Liver (tissue), 3 donors: ENCODE measurements at regions not wholly inside any gene's neighbourhood (a gene's known extent, or its start where the extent isn't known, plus 50 kb on each side); places are given as distances from the start of the nearest gene placed in this dataset.

Source experiments
- ATF3 ChIP-seq: IDR thresholded peaks from 2 replicates; pipeline ENCODE4 v1.6.1; 2016; ENCODE audit warnings: antibody characterized with exemption
- EGR1 ChIP-seq, 2 donors: IDR thresholded peaks; 2 replicates each; pipeline ENCODE4 v1.6.1; 2016 to 2018; ENCODE audit warnings: antibody characterized with exemption in 2 of 2, low read depth in 2 of 2
- FOXA1 ChIP-seq: IDR thresholded peaks from 2 replicates; pipeline ENCODE4 v1.6.1; 2016; ENCODE audit warnings: antibody characterized with exemption
- GABPA ChIP-seq, 2 donors: IDR thresholded peaks in 1 of 2; conservative IDR thresholded peaks in 1 of 2; 2 replicates each; pipeline ENCODE4 v1.6.1; 2016; ENCODE audit warnings: antibody characterized with exemption in 2 of 2, mild to moderate bottlenecking in 1 of 2, moderate library complexity in 1 of 2
- JUND ChIP-seq, 2 donors: IDR thresholded peaks; 2 replicates each; pipeline ENCODE4 v1.6.1; 2016; ENCODE audit warnings: antibody characterized with exemption in 2 of 2
- MAX ChIP-seq: IDR thresholded peaks from 2 replicates; pipeline ENCODE4 v1.6.1; 2016; ENCODE audit warnings: antibody characterized with exemption
- NR2F2 ChIP-seq: IDR thresholded peaks from 2 replicates; pipeline ENCODE4 v1.6.1; 2016; ENCODE audit warnings: antibody characterized with exemption
- RAD21 ChIP-seq, 2 donors: IDR thresholded peaks; 2 replicates each; pipeline ENCODE4 v1.6.1; 2016; ENCODE audit warnings: antibody characterized with exemption in 2 of 2, mild to moderate bottlenecking in 2 of 2
- RXRA ChIP-seq, 2 donors: IDR thresholded peaks; 2 replicates each; pipeline ENCODE4 v1.6.1; 2017 to 2018; ENCODE audit warnings: antibody characterized with exemption in 2 of 2, mild to moderate bottlenecking in 1 of 2
- SP1 ChIP-seq: IDR thresholded peaks from 2 replicates; pipeline ENCODE4 v1.6.1; 2018; ENCODE audit warnings: antibody characterized with exemption, mild to moderate bottlenecking
- TAF1 ChIP-seq: conservative IDR thresholded peaks from 2 replicates; pipeline ENCODE4 v1.6.1; 2016; ENCODE audit warnings: antibody characterized with exemption, mild to moderate bottlenecking
- ZBTB33 ChIP-seq: IDR thresholded peaks from 2 replicates; pipeline ENCODE4 v1.6.1; 2016; ENCODE audit warnings: antibody characterized with exemption
- TF ChIP-seq, protein P1 (sequence below): fragments of 150-350 bp; IDR thresholded peaks from 2 replicates; pipeline ENCODE4 v1.5.1; 2017; ENCODE audit warnings: improper control_type of control experiment, low read depth, low read length; ENCODE audit not compliant: missing input control
- TF ChIP-seq, protein P2 (sequence below): IDR thresholded peaks from 2 replicates; pipeline ENCODE4 v1.6.1; 2016; ENCODE audit warnings: antibody characterized with exemption, mild to moderate bottlenecking
- donor health status: healthy.
- donor health status: healthy.

DNA sequence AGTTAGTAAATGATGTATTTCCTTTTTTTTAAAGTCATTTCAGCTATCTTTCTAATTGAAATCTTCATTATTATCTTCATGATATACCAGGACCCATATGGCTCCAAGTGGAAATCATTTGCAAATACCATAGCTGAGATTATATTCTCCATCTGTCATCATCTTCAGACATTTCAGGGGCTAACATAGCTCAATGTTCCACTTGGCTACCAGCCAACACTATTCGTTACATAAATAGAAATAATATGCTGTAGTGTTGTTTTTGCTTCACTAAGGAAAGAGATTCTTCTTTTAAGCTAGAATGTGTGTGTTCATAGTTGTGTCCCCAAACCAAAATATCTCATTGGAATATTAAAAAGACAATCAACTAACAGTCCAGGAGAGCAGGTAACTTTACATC lies 225.1 kb downstream of the DIO2 start:
- TF ChIP-seq RAD21 (IDR thresholded peaks at IDR 0.05) (no peak), TAF1 (no peak), NR2F2 (no peak), FOXA1 (no peak), GABPA (IDR thresholded peaks at IDR 0.05 in 1 of 2, conservative IDR thresholded peaks at IDR 0.05 in 1 of 2) (no peak), SP1 (no peak), JUND (IDR thresholded peaks at IDR 0.05) (no peak), EGR1 (IDR thresholded peaks at IDR 0.05; ENCODE audit: low read depth in 2 of 2) (no peak), ATF3 (no peak), MAX (no peak), RXRA (IDR thresholded peaks at IDR 0.05) (no peak), ZBTB33 (no peak)
- TF ChIP-seq, protein P1, sequence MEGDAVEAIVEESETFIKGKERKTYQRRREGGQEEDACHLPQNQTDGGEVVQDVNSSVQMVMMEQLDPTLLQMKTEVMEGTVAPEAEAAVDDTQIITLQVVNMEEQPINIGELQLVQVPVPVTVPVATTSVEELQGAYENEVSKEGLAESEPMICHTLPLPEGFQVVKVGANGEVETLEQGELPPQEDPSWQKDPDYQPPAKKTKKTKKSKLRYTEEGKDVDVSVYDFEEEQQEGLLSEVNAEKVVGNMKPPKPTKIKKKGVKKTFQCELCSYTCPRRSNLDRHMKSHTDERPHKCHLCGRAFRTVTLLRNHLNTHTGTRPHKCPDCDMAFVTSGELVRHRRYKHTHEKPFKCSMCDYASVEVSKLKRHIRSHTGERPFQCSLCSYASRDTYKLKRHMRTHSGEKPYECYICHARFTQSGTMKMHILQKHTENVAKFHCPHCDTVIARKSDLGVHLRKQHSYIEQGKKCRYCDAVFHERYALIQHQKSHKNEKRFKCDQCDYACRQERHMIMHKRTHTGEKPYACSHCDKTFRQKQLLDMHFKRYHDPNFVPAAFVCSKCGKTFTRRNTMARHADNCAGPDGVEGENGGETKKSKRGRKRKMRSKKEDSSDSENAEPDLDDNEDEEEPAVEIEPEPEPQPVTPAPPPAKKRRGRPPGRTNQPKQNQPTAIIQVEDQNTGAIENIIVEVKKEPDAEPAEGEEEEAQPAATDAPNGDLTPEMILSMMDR: no peak
- TF ChIP-seq, protein P2, sequence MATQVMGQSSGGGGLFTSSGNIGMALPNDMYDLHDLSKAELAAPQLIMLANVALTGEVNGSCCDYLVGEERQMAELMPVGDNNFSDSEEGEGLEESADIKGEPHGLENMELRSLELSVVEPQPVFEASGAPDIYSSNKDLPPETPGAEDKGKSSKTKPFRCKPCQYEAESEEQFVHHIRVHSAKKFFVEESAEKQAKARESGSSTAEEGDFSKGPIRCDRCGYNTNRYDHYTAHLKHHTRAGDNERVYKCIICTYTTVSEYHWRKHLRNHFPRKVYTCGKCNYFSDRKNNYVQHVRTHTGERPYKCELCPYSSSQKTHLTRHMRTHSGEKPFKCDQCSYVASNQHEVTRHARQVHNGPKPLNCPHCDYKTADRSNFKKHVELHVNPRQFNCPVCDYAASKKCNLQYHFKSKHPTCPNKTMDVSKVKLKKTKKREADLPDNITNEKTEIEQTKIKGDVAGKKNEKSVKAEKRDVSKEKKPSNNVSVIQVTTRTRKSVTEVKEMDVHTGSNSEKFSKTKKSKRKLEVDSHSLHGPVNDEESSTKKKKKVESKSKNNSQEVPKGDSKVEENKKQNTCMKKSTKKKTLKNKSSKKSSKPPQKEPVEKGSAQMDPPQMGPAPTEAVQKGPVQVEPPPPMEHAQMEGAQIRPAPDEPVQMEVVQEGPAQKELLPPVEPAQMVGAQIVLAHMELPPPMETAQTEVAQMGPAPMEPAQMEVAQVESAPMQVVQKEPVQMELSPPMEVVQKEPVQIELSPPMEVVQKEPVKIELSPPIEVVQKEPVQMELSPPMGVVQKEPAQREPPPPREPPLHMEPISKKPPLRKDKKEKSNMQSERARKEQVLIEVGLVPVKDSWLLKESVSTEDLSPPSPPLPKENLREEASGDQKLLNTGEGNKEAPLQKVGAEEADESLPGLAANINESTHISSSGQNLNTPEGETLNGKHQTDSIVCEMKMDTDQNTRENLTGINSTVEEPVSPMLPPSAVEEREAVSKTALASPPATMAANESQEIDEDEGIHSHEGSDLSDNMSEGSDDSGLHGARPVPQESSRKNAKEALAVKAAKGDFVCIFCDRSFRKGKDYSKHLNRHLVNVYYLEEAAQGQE: no peak
